ENCODE measurements at regions not wholly inside any gene's neighbourhood (a gene's known extent, or its start where the extent isn't known, plus 50 kb on each side); places are given as distances from the start of the nearest gene placed in this dataset.

DNA sequence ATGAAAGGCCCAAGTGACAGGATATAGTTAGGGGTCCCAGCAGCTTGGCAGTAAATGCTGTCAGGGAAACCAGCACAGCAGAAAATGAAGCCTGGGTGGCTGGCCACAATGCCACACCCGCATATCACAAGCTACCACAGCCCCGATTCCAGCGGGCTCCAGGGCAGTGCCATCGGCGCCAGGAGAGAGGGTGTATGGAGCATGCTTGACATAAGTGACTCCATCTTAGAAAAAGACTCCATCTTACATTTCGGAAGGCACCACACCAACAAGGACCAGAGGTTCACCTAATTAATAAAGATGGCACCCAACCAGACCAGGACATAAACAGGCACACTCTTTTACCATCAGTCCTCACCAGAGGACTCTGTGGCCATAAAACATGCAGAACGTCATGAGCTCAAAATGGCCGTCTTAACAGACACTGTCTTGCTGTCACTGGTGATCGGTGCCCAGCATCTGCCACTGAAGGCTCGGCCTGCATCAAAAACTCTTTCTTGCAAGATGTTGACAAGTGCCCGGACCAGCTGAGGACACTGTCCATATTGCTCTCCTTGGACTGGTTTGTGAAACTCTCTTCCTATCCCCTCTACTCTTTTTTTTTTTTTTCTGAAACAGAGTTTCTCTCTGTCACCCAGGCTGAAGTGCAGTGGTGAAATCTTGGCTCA is 67.4 kb upstream of the SPIN1 start:
- TF ChIP-seq POLR2A (IDR thresholded peaks at IDR 0.05), result no peak
- TF ChIP-seq, protein P1, sequence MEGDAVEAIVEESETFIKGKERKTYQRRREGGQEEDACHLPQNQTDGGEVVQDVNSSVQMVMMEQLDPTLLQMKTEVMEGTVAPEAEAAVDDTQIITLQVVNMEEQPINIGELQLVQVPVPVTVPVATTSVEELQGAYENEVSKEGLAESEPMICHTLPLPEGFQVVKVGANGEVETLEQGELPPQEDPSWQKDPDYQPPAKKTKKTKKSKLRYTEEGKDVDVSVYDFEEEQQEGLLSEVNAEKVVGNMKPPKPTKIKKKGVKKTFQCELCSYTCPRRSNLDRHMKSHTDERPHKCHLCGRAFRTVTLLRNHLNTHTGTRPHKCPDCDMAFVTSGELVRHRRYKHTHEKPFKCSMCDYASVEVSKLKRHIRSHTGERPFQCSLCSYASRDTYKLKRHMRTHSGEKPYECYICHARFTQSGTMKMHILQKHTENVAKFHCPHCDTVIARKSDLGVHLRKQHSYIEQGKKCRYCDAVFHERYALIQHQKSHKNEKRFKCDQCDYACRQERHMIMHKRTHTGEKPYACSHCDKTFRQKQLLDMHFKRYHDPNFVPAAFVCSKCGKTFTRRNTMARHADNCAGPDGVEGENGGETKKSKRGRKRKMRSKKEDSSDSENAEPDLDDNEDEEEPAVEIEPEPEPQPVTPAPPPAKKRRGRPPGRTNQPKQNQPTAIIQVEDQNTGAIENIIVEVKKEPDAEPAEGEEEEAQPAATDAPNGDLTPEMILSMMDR (IDR thresholded peaks at IDR 0.05 in 4 of 5, conservative IDR thresholded peaks at IDR 0.05 in 1 of 5), result no peak

All from gastrocnemius medialis (tissue), 4 donors.